ENCODE measurements at regions not wholly inside any gene's neighbourhood (a gene's known extent, or its start where the extent isn't known, plus 50 kb on each side); places are given as distances from the start of the nearest gene placed in this dataset.

DNA sequence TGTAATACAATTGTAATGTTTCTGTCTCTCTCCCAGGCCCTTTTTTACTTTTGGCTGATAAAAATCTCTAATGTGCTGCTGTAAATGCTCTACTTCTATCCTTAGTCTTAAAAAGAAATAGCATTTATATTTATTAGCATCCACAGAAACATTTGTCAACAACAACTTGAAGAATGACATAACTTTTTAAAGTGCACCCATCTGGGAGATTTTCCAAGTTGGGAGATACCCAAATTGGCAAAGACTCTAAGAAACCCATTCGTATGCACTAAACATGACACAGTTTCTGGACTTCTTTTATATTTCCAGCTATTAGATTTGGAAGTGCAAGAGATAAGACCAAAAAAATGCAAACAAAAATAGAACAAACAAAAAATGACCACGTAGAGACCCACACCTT lies 2287.4 kb upstream of the WWC1 start:
- H4K20me1 ChIP-seq (ENCODE audit: insufficient read depth) = no peaks in the 10 kb centered on the region
- TF ChIP-seq TAF1 (IDR thresholded peaks at IDR 0.05; ENCODE audit: low read depth) = no peak
- TF ChIP-seq, protein P1, sequence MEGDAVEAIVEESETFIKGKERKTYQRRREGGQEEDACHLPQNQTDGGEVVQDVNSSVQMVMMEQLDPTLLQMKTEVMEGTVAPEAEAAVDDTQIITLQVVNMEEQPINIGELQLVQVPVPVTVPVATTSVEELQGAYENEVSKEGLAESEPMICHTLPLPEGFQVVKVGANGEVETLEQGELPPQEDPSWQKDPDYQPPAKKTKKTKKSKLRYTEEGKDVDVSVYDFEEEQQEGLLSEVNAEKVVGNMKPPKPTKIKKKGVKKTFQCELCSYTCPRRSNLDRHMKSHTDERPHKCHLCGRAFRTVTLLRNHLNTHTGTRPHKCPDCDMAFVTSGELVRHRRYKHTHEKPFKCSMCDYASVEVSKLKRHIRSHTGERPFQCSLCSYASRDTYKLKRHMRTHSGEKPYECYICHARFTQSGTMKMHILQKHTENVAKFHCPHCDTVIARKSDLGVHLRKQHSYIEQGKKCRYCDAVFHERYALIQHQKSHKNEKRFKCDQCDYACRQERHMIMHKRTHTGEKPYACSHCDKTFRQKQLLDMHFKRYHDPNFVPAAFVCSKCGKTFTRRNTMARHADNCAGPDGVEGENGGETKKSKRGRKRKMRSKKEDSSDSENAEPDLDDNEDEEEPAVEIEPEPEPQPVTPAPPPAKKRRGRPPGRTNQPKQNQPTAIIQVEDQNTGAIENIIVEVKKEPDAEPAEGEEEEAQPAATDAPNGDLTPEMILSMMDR (IDR thresholded peaks at IDR 0.05; ENCODE audit: poor library complexity, severe bottlenecking) = no peak
- no peak for TF ChIP-seq EZH2 (IDR thresholded peaks at IDR 0.05; ENCODE audit: borderline replicate concordance, insufficient read depth, low read length, poor library complexity, severe bottlenecking)
- no peak for TF ChIP-seq MXI1 (conservative IDR thresholded peaks at IDR 0.05; ENCODE audit: poor library complexity, severe bottlenecking)
- TF ChIP-seq SMC3 (conservative IDR thresholded peaks at IDR 0.05; ENCODE audit: poor library complexity) = no peak
- TF ChIP-seq, protein P2, sequence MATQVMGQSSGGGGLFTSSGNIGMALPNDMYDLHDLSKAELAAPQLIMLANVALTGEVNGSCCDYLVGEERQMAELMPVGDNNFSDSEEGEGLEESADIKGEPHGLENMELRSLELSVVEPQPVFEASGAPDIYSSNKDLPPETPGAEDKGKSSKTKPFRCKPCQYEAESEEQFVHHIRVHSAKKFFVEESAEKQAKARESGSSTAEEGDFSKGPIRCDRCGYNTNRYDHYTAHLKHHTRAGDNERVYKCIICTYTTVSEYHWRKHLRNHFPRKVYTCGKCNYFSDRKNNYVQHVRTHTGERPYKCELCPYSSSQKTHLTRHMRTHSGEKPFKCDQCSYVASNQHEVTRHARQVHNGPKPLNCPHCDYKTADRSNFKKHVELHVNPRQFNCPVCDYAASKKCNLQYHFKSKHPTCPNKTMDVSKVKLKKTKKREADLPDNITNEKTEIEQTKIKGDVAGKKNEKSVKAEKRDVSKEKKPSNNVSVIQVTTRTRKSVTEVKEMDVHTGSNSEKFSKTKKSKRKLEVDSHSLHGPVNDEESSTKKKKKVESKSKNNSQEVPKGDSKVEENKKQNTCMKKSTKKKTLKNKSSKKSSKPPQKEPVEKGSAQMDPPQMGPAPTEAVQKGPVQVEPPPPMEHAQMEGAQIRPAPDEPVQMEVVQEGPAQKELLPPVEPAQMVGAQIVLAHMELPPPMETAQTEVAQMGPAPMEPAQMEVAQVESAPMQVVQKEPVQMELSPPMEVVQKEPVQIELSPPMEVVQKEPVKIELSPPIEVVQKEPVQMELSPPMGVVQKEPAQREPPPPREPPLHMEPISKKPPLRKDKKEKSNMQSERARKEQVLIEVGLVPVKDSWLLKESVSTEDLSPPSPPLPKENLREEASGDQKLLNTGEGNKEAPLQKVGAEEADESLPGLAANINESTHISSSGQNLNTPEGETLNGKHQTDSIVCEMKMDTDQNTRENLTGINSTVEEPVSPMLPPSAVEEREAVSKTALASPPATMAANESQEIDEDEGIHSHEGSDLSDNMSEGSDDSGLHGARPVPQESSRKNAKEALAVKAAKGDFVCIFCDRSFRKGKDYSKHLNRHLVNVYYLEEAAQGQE (IDR thresholded peaks at IDR 0.05; ENCODE audit: borderline replicate concordance) = no peak
- no peak for TF ChIP-seq EP300 (conservative IDR thresholded peaks at IDR 0.05; ENCODE audit: poor library complexity, severe bottlenecking)
- no peak for TF ChIP-seq RAD21 (conservative IDR thresholded peaks at IDR 0.05)
- TF ChIP-seq POLR2AphosphoS5 (IDR thresholded peaks at IDR 0.05) = no peak
- H3K4me2 ChIP-seq (ENCODE audit: low read length) = no peak overlapping the region
- no peak overlapping the region for H3K27ac ChIP-seq (ENCODE audit: low read length)
- no peak overlapping the region for H3K9ac ChIP-seq (ENCODE audit: low read length)
- H3K4me3 ChIP-seq (ENCODE audit: low read length) = no peak overlapping the region
- H3K79me2 ChIP-seq (replicated peaks; ENCODE audit: insufficient read depth, low read length) = no peaks in the 10 kb centered on the region
- H3K9me2 ChIP-seq (ENCODE audit: insufficient read depth, low read length) = no peaks in the 10 kb centered on the region
- H3K36me3 ChIP-seq (ENCODE audit: insufficient read depth, low read length) = no peaks in the 10 kb centered on the region
- no peaks in the 10 kb centered on the region for H3K27me3 ChIP-seq (ENCODE audit: insufficient read depth, low read depth, low read length)
- no peaks in the 10 kb centered on the region for H3K9me3 ChIP-seq (ENCODE audit: low read length)
- H3F3A ChIP-seq (ENCODE audit: insufficient read depth, low read length, poor library complexity, severe bottlenecking) = no peaks in the 10 kb centered on the region
- no peak overlapping the region for H2AFZ ChIP-seq (ENCODE audit: low read depth, low read length)

DNA sequence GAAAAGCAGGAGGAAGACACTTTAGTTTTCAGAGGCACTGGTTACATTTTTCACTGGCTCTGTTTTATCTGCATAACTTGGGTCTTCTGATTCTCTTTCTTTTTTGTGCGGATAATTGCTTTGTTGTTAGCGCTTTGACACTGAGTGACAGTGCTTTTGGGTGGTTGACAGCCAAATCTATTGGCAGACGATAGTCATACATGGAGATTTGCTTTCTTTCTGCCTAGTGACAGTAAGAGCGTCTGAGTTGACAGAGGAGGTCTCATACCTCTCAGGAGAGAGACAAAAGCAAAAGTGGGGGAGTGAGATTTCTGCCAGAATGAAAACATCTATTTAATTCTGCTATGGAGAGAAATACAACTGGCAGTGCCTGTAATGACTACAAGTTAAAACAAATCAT lies 2278.0 kb upstream of the WWC1 start:
- peak overlapping the region; percentile 33 for H3K27ac ChIP-seq (ENCODE audit: low read length)
- H3F3A ChIP-seq (ENCODE audit: insufficient read depth, low read length, poor library complexity, severe bottlenecking) = no peaks in the 10 kb centered on the region
- no peaks in the 10 kb centered on the region for H3K36me3 ChIP-seq (ENCODE audit: insufficient read depth, low read length)
- no peaks in the 10 kb centered on the region for H4K20me1 ChIP-seq (ENCODE audit: insufficient read depth)
- no peak overlapping the region for H3K4me2 ChIP-seq (ENCODE audit: low read length)
- no peak overlapping the region for H2AFZ ChIP-seq (ENCODE audit: low read depth, low read length)
- H3K9me3 ChIP-seq (ENCODE audit: low read length) = no peaks in the 10 kb centered on the region
- no peaks in the 10 kb centered on the region for H3K79me2 ChIP-seq (replicated peaks; ENCODE audit: insufficient read depth, low read length)
- TF ChIP-seq EP300 (conservative IDR thresholded peaks at IDR 0.05; ENCODE audit: poor library complexity, severe bottlenecking) (peak; percentile 100), POLR2AphosphoS5 (IDR thresholded peaks at IDR 0.05) (peak; percentile 98), SMC3 (conservative IDR thresholded peaks at IDR 0.05; ENCODE audit: poor library complexity) (peak; percentile 57), EZH2 (IDR thresholded peaks at IDR 0.05; ENCODE audit: borderline replicate concordance, insufficient read depth, low read length, poor library complexity, severe bottlenecking) (no peak), RAD21 (conservative IDR thresholded peaks at IDR 0.05) (peak; percentile 55)
- TF ChIP-seq, protein P2 (IDR thresholded peaks at IDR 0.05; ENCODE audit: borderline replicate concordance) = peak; percentile 75
- TF ChIP-seq, protein P1 (IDR thresholded peaks at IDR 0.05; ENCODE audit: poor library complexity, severe bottlenecking) = no peak
- H3K27me3 ChIP-seq (ENCODE audit: insufficient read depth, low read depth, low read length) = no peaks in the 10 kb centered on the region
- H3K4me3 ChIP-seq (ENCODE audit: low read length) = peak overlapping the region; percentile 9
- no peaks in the 10 kb centered on the region for H3K9me2 ChIP-seq (ENCODE audit: insufficient read depth, low read length)
- H3K9ac ChIP-seq (ENCODE audit: low read length) = no peak overlapping the region
